ENCODE measurements at regions not wholly inside any gene's neighbourhood (a gene's known extent, or its start where the extent isn't known, plus 50 kb on each side); places are given as distances from the start of the nearest gene placed in this dataset.

- Histone ChIP-seq H3K79me2 (replicated peaks; ENCODE audit: insufficient read depth, low read length) (no peaks in the 10 kb centered on the region), H3K9ac (ENCODE audit: low read length) (no peak overlapping the region), H3K27ac (ENCODE audit: low read length) (no peak overlapping the region), H3F3A (ENCODE audit: insufficient read depth, low read length, poor library complexity, severe bottlenecking) (no peaks in the 10 kb centered on the region), H3K9me3 (ENCODE audit: low read length) (no peaks in the 10 kb centered on the region), H3K4me3 (ENCODE audit: low read length) (no peak overlapping the region), H3K4me2 (ENCODE audit: low read length) (no peak overlapping the region), H3K9me2 (ENCODE audit: insufficient read depth, low read length) (no peaks in the 10 kb centered on the region), H4K20me1 (ENCODE audit: insufficient read depth) (no peaks in the 10 kb centered on the region), H2AFZ (ENCODE audit: low read depth, low read length) (no peak overlapping the region), H3K36me3 (ENCODE audit: insufficient read depth, low read length) (no peaks in the 10 kb centered on the region), H3K27me3 (ENCODE audit: insufficient read depth, low read depth, low read length) (no peaks in the 10 kb centered on the region)
- TF ChIP-seq SMC3 (conservative IDR thresholded peaks at IDR 0.05; ENCODE audit: poor library complexity): no peak
- no peak for TF ChIP-seq REST (IDR thresholded peaks at IDR 0.05; ENCODE audit: borderline replicate concordance)
- TF ChIP-seq EZH2 (IDR thresholded peaks at IDR 0.05; ENCODE audit: borderline replicate concordance, insufficient read depth, low read length, poor library complexity, severe bottlenecking): no peak
- no peak for TF ChIP-seq POLR2AphosphoS5 (IDR thresholded peaks at IDR 0.05)
- no peak for TF ChIP-seq TAF1 (IDR thresholded peaks at IDR 0.05; ENCODE audit: low read depth)
- TF ChIP-seq MXI1 (conservative IDR thresholded peaks at IDR 0.05; ENCODE audit: poor library complexity, severe bottlenecking): no peak
- TF ChIP-seq CTCF (IDR thresholded peaks at IDR 0.05; ENCODE audit: poor library complexity, severe bottlenecking): no peak
- TF ChIP-seq RAD21 (conservative IDR thresholded peaks at IDR 0.05): no peak
- TF ChIP-seq EP300 (conservative IDR thresholded peaks at IDR 0.05; ENCODE audit: poor library complexity, severe bottlenecking): no peak
Observed at GRCh38 chr2:133768658-133769435, 200.6 kb upstream of the NCKAP5 start.

GRCh38 chr2:133773854-133774653, 205.8 kb upstream of the NCKAP5 start:
- Histone ChIP-seq H3K36me3 (ENCODE audit: insufficient read depth, low read length) (no peaks in the 10 kb centered on the region), H2AFZ (ENCODE audit: low read depth, low read length) (no peak overlapping the region), H3K27ac (ENCODE audit: low read length) (no peak overlapping the region), H3K9me3 (ENCODE audit: low read length) (no peaks in the 10 kb centered on the region), H3K9ac (ENCODE audit: low read length) (no peak overlapping the region), H4K20me1 (ENCODE audit: insufficient read depth) (no peaks in the 10 kb centered on the region), H3F3A (ENCODE audit: insufficient read depth, low read length, poor library complexity, severe bottlenecking) (no peaks in the 10 kb centered on the region), H3K79me2 (replicated peaks; ENCODE audit: insufficient read depth, low read length) (no peaks in the 10 kb centered on the region), H3K9me2 (ENCODE audit: insufficient read depth, low read length) (no peaks in the 10 kb centered on the region), H3K27me3 (ENCODE audit: insufficient read depth, low read depth, low read length) (no peaks in the 10 kb centered on the region), H3K4me3 (ENCODE audit: low read length) (no peak overlapping the region), H3K4me2 (ENCODE audit: low read length) (no peak overlapping the region)
- TF ChIP-seq REST (IDR thresholded peaks at IDR 0.05; ENCODE audit: borderline replicate concordance) (no peak), POLR2AphosphoS5 (IDR thresholded peaks at IDR 0.05) (no peak), SMC3 (conservative IDR thresholded peaks at IDR 0.05; ENCODE audit: poor library complexity) (no peak), RAD21 (conservative IDR thresholded peaks at IDR 0.05) (no peak), CTCF (IDR thresholded peaks at IDR 0.05; ENCODE audit: poor library complexity, severe bottlenecking) (no peak), EP300 (conservative IDR thresholded peaks at IDR 0.05; ENCODE audit: poor library complexity, severe bottlenecking) (no peak), TAF1 (IDR thresholded peaks at IDR 0.05; ENCODE audit: low read depth) (no peak), MXI1 (conservative IDR thresholded peaks at IDR 0.05; ENCODE audit: poor library complexity, severe bottlenecking) (no peak), EZH2 (IDR thresholded peaks at IDR 0.05; ENCODE audit: borderline replicate concordance, insufficient read depth, low read length, poor library complexity, severe bottlenecking) (no peak)
